ENCODE measurements at regions not wholly inside any gene's neighbourhood (a gene's known extent, or its start where the extent isn't known, plus 50 kb on each side); places are given as distances from the start of the nearest gene placed in this dataset.

- no peaks in the 10 kb centered on the region for H3K4me1 ChIP-seq
- no peak for DNase-seq
- TF ChIP-seq CTCF (IDR thresholded peaks at IDR 0.05): no peak
- no peak overlapping the region for H3K4me3 ChIP-seq
- H3K9me3 ChIP-seq: no peaks in the 10 kb centered on the region
- H3K27me3 ChIP-seq: no peaks in the 10 kb centered on the region
- intact Hi-C loops (cut with DNase I): no loop called here
- no peak overlapping the region for H3K9ac ChIP-seq (ENCODE audit: low read depth in 2 of 2, low read length in 2 of 2)
- H3K27ac ChIP-seq: no peak overlapping the region
- no peaks in the 10 kb centered on the region for H3K36me3 ChIP-seq
These were observed 266.5 kb downstream of the IPMK start for GRCh38 chr10:58001159-58001558.

GRCh38 chr10:57996536-57996935 lies 271.2 kb downstream of the IPMK start:
- intact Hi-C loops (cut with DNase I): no loop called here
- Histone ChIP-seq H3K36me3 (no peaks in the 10 kb centered on the region), H3K27ac (no peak overlapping the region), H3K27me3 (no peaks in the 10 kb centered on the region), H3K9me3 (no peaks in the 10 kb centered on the region), H3K9ac (ENCODE audit: low read depth in 2 of 2, low read length in 2 of 2) (no peak overlapping the region), H3K4me1 (no peaks in the 10 kb centered on the region), H3K4me3 (no peak overlapping the region)
- DNase-seq: no peak
- TF ChIP-seq CTCF (IDR thresholded peaks at IDR 0.05): no peak

GRCh38 chr10:57993302-57993701 lies 274.4 kb downstream of the IPMK start:
- H3K4me3 ChIP-seq: no peak overlapping the region
- no peaks in the 10 kb centered on the region for H3K36me3 ChIP-seq
- H3K27ac ChIP-seq: no peak overlapping the region
- no peaks in the 10 kb centered on the region for H3K4me1 ChIP-seq
- H3K9me3 ChIP-seq: no peaks in the 10 kb centered on the region
- DNase-seq: no peak
- H3K27me3 ChIP-seq: no peaks in the 10 kb centered on the region
- intact Hi-C loops (cut with DNase I): no loop called here
- no peak overlapping the region for H3K9ac ChIP-seq (ENCODE audit: low read depth in 2 of 2, low read length in 2 of 2)
- no peak for TF ChIP-seq CTCF (IDR thresholded peaks at IDR 0.05)

GRCh38 chr10:57992321-57993077 lies 275.2 kb downstream of the IPMK start:
- TF ChIP-seq CTCF (IDR thresholded peaks at IDR 0.05): no peak
- H3K27ac ChIP-seq: no peak overlapping the region
- intact Hi-C loops (cut with DNase I): no loop called here
- no peak overlapping the region for H3K9ac ChIP-seq (ENCODE audit: low read depth in 2 of 2, low read length in 2 of 2)
- H3K4me3 ChIP-seq: no peak overlapping the region
- H3K4me1 ChIP-seq: no peaks in the 10 kb centered on the region
- no peaks in the 10 kb centered on the region for H3K27me3 ChIP-seq
- no peak for DNase-seq
- H3K9me3 ChIP-seq: no peaks in the 10 kb centered on the region
- H3K36me3 ChIP-seq: no peaks in the 10 kb centered on the region

- Histone ChIP-seq H3K27ac (no peak overlapping the region), H3K4me3 (no peak overlapping the region), H3K9me3 (no peaks in the 10 kb centered on the region), H3K9ac (ENCODE audit: low read depth in 2 of 2, low read length in 2 of 2) (no peak overlapping the region), H3K27me3 (no peaks in the 10 kb centered on the region), H3K36me3 (no peaks in the 10 kb centered on the region), H3K4me1 (no peaks in the 10 kb centered on the region)
- intact Hi-C loops (cut with DNase I): no loop called here
- TF ChIP-seq CTCF (IDR thresholded peaks at IDR 0.05): no peak
- DNase-seq: no peak
These were observed 278.7 kb downstream of the IPMK start for GRCh38 chr10:57988964-57989363.
